ENCODE measurements at regions not wholly inside any gene's neighbourhood (a gene's known extent, or its start where the extent isn't known, plus 50 kb on each side); places are given as distances from the start of the nearest gene placed in this dataset.
"Not testable (repeated sequence)": the region's sequence is repeated elsewhere in the genome, so short reads cannot be mapped to it uniquely, and the experiment has no call there.

GRCh38 chr4:188432328-188432727, 293.1 kb downstream of the TRIML1 start:
- no peak for DNase-seq (ENCODE audit: low read depth, low spot score)

- DNase-seq (ENCODE audit: low read depth, low spot score) = no peak
These were observed 294.6 kb downstream of the TRIML1 start for GRCh38 chr4:188433741-188434315.

- DNase-seq (ENCODE audit: low read depth, low spot score) = no peak
These were observed 295.4 kb downstream of the TRIML1 start for GRCh38 chr4:188434643-188435042.

GRCh38 chr4:188435381-188435780, 296.1 kb downstream of the TRIML1 start:
- no peak for DNase-seq (ENCODE audit: low read depth, low spot score)

- no peak for DNase-seq (ENCODE audit: low read depth, low spot score)
These were observed 298.3 kb downstream of the TRIML1 start for GRCh38 chr4:188437535-188437934.

- not testable (repeated sequence) for DNase-seq (ENCODE audit: low read depth, low spot score)
These were observed 299.2 kb downstream of the TRIML1 start for GRCh38 chr4:188438391-188438824.

- DNase-seq (ENCODE audit: low read depth, low spot score) = no peak
These were observed 300.5 kb downstream of the TRIML1 start for GRCh38 chr4:188439641-188440311.

- DNase-seq (ENCODE audit: low read depth, low spot score) = no peak
These were observed 305.3 kb downstream of the TRIML1 start for GRCh38 chr4:188444500-188444899.

GRCh38 chr4:188448996-188449395, 309.8 kb downstream of the TRIML1 start:
- not testable (repeated sequence) for DNase-seq (ENCODE audit: low read depth, low spot score)

GRCh38 chr4:188450571-188450970, 311.3 kb downstream of the TRIML1 start:
- DNase-seq (ENCODE audit: low read depth, low spot score) = no peak

GRCh38 chr4:188452097-188452496, 312.9 kb downstream of the TRIML1 start:
- DNase-seq (ENCODE audit: low read depth, low spot score) = no peak

- no peak for DNase-seq (ENCODE audit: low read depth, low spot score)
These were observed 315.3 kb downstream of the TRIML1 start for GRCh38 chr4:188454575-188454974.

GRCh38 chr4:188455062-188455752, 316.0 kb downstream of the TRIML1 start:
- DNase-seq (ENCODE audit: low read depth, low spot score) = no peak

GRCh38 chr4:188459381-188459780, 320.1 kb downstream of the TRIML1 start:
- no peak for DNase-seq (ENCODE audit: low read depth, low spot score)

- DNase-seq (ENCODE audit: low read depth, low spot score) = no peak
These were observed 324.7 kb downstream of the TRIML1 start for GRCh38 chr4:188463909-188464308.

- DNase-seq (ENCODE audit: low read depth, low spot score) = no peak
These were observed 326.8 kb downstream of the TRIML1 start for GRCh38 chr4:188466001-188466400.

GRCh38 chr4:188484256-188484655, 345.0 kb downstream of the TRIML1 start:
- no peak for DNase-seq (ENCODE audit: low read depth, low spot score)

- DNase-seq (ENCODE audit: low read depth, low spot score) = no peak
These were observed 346.7 kb downstream of the TRIML1 start for GRCh38 chr4:188485906-188486305.

- DNase-seq (ENCODE audit: low read depth, low spot score) = no peak
These were observed 353.6 kb downstream of the TRIML1 start for GRCh38 chr4:188492886-188493285.

- DNase-seq (ENCODE audit: low read depth, low spot score) = no peak
These were observed 355.9 kb downstream of the TRIML1 start for GRCh38 chr4:188495169-188495568.

GRCh38 chr4:188511431-188511830, 372.2 kb downstream of the TRIML1 start:
- no peak for DNase-seq (ENCODE audit: low read depth, low spot score)

- DNase-seq (ENCODE audit: low read depth, low spot score) = no peak
These were observed 393.5 kb downstream of the TRIML1 start for GRCh38 chr4:188532751-188533150.

- DNase-seq (ENCODE audit: low read depth, low spot score) = no peak
These were observed 395.1 kb downstream of the TRIML1 start for GRCh38 chr4:188534297-188534696.
